Sigmoid colon (tissue), 6 donors: ENCODE measurements at regions not wholly inside any gene's neighbourhood (a gene's known extent, or its start where the extent isn't known, plus 50 kb on each side); places are given as distances from the start of the nearest gene placed in this dataset.

ENCODE experiments used
- DNase-seq: peaks from one replicate; pipeline ENCODE4 v3.0.0-alpha.2; 2019
- H3K27ac ChIP-seq, 4 donors: fragments of 200-600 bp; sonication (generic); one replicate each; pipeline ENCODE4 v1.5.1; 2016 to 2019; ENCODE audit warnings: mild to moderate bottlenecking in 1 of 4
- H3K27me3 ChIP-seq, 3 donors: fragments of 200-600 bp; sonication (generic); one replicate each; pipeline ENCODE4 v1.5.1; 2019; ENCODE audit warnings: mild to moderate bottlenecking in 1 of 3
- H3K36me3 ChIP-seq, 4 donors: fragments of 200-600 bp; sonication (generic); one replicate each; pipeline ENCODE4 v1.5.1; 2016 to 2019
- H3K4me1 ChIP-seq, 4 donors: fragments of 200-600 bp; sonication (generic); one replicate each; pipeline ENCODE4 v1.5.1; 2017 to 2019
- H3K4me3 ChIP-seq, 4 donors: fragments of 200-600 bp; sonication (generic); one replicate each; pipeline ENCODE4 v1.5.1; 2017 to 2019; ENCODE audit warnings: mild to moderate bottlenecking in 2 of 4, moderate library complexity in 1 of 4
- H3K9me3 ChIP-seq, 4 donors: fragments of 200-600 bp in 3 of 4; sonication (generic) in 3 of 4; one replicate each; pipeline versions ENCODE4 v1.5.1 to v1.6.1; 2013 to 2019
- CTCF ChIP-seq, 4 experiments: fragments of 450-650 bp in 3 of 4; fragments of 200-600 bp in 1 of 4; IDR thresholded peaks; one replicate each; pipeline ENCODE4 v1.5.1; 2016 to 2019; ENCODE audit warnings: antibody characterized with exemption in 4 of 4, mild to moderate bottlenecking in 3 of 4, moderate library complexity in 2 of 4
- EP300 ChIP-seq, 4 donors: sonication (generic); formaldehyde crosslinking; IDR thresholded peaks; one replicate each; pipeline ENCODE4 v1.6.1; 2017; ENCODE audit warnings: antibody characterized with exemption in 4 of 4
- POLR2A ChIP-seq, 2 donors: fragments of 450-650 bp; IDR thresholded peaks; one replicate each; pipeline ENCODE4 v1.6.1; 2016; ENCODE audit warnings: antibody characterized with exemption in 2 of 2, mild to moderate bottlenecking in 2 of 2, moderate library complexity in 2 of 2
- POLR2AphosphoS5 ChIP-seq, 4 donors: sonication (generic); formaldehyde crosslinking; IDR thresholded peaks; one replicate each; pipeline ENCODE4 v1.6.1; 2017; ENCODE audit warnings: antibody characterized with exemption in 4 of 4
- WGBS, 2 donors: extraction: QIAGEN DNeasy Blood & Tissue Kit; methylation state at CpG; one replicate each; pipeline ENCODE4 v1.1.7; 2013; 5-methylcytosine and 5-hydroxymethylcytosine counted together
- intact Hi-C: fragments of 100-400 bp; cut with DNase I; formaldehyde crosslinking; loops from one replicate; pipeline ENCODE4 v1.15.1; 2023
- donor health status: healthy with polysubstance abuse.
- donor health status: healthy.

GRCh38 chr14:66300886-66301285 lies 185.3 kb upstream of the CCDC196 start:
- no peak for DNase-seq
- no peaks in the 10 kb centered on the region for H3K9me3 ChIP-seq
- no peak for TF ChIP-seq CTCF (IDR thresholded peaks at IDR 0.05)
- TF ChIP-seq POLR2AphosphoS5 (IDR thresholded peaks at IDR 0.05) = no peak
- no peak for TF ChIP-seq POLR2A (IDR thresholded peaks at IDR 0.05)
- no peak for TF ChIP-seq EP300 (IDR thresholded peaks at IDR 0.05)
- no peaks in the 10 kb centered on the region for H3K27me3 ChIP-seq
- intact Hi-C loops = no loop called here
- H3K27ac ChIP-seq = no peak overlapping the region
- no peaks in the 10 kb centered on the region for H3K4me1 ChIP-seq
- H3K36me3 ChIP-seq = no peaks in the 10 kb centered on the region
- H3K4me3 ChIP-seq = no peak overlapping the region
- 86 to 93% methylated on average over 3 of the region's 3 CpGs for WGBS, 2 donors

- no peak overlapping the region for H3K27ac ChIP-seq
- H3K36me3 ChIP-seq = no peaks in the 10 kb centered on the region
- no peaks in the 10 kb centered on the region for H3K4me1 ChIP-seq
- no peaks in the 10 kb centered on the region for H3K9me3 ChIP-seq
- TF ChIP-seq POLR2AphosphoS5 (IDR thresholded peaks at IDR 0.05) (no peak), CTCF (IDR thresholded peaks at IDR 0.05) (no peak), EP300 (IDR thresholded peaks at IDR 0.05) (no peak)
- H3K27me3 ChIP-seq = no peaks in the 10 kb centered on the region
- intact Hi-C loops = no loop called here
- no peak overlapping the region for H3K4me3 ChIP-seq
- DNase-seq = no peak
These were observed 180.1 kb upstream of the CCDC196 start for GRCh38 chr14:66306101-66306500.

- Histone ChIP-seq H3K4me3 (no peak overlapping the region), H3K4me1 (no peaks in the 10 kb centered on the region), H3K9me3 (no peaks in the 10 kb centered on the region), H3K36me3 (no peaks in the 10 kb centered on the region), H3K27me3 (no peaks in the 10 kb centered on the region), H3K27ac (no peak overlapping the region)
- no peak for DNase-seq
- TF ChIP-seq POLR2AphosphoS5 (IDR thresholded peaks at IDR 0.05) (no peak), POLR2A (IDR thresholded peaks at IDR 0.05) (no peak)
- 72 to 86% methylated on average over 3 of the region's 3 CpGs for WGBS, 2 donors
- intact Hi-C loops = no loop called here
These were observed 175.1 kb upstream of the CCDC196 start for GRCh38 chr14:66311058-66311457.

- no peak for TF ChIP-seq CTCF (IDR thresholded peaks at IDR 0.05)
- no peak for TF ChIP-seq POLR2AphosphoS5 (IDR thresholded peaks at IDR 0.05)
- TF ChIP-seq EP300 (IDR thresholded peaks at IDR 0.05) = no peak
- TF ChIP-seq POLR2A (IDR thresholded peaks at IDR 0.05) = no peak
These were observed 174.2 kb upstream of the CCDC196 start for GRCh38 chr14:66311990-66312389.

DNA sequence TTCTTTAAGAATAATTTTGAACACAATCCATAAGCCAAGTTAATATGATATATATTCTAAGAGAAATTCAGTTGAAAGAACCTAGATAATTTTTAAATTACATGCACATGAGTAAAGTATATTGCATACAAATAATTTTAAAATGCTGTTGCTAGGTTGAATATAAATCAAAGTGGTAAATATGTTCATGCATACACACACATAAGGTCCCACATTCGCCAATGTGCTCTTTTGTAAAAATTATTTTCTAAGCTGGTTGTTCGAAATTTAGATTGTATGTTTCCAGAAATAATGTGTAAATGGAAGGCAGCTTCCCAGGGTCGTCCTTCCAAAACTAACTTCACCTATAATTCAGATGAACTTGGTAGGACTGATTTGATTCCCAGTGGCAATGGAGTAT lies 173.7 kb upstream of the CCDC196 start:
- no peaks in the 10 kb centered on the region for H3K4me1 ChIP-seq
- no peak overlapping the region for H3K4me3 ChIP-seq
- no peak for TF ChIP-seq CTCF (IDR thresholded peaks at IDR 0.05)
- no peak for TF ChIP-seq POLR2AphosphoS5 (IDR thresholded peaks at IDR 0.05)
- TF ChIP-seq POLR2A (IDR thresholded peaks at IDR 0.05) = no peak
- no peak for TF ChIP-seq EP300 (IDR thresholded peaks at IDR 0.05)
- no peak for DNase-seq
- no peaks in the 10 kb centered on the region for H3K9me3 ChIP-seq
- no peaks in the 10 kb centered on the region for H3K27me3 ChIP-seq
- WGBS, 2 donors = 74 to 77% methylated on average over 3 of the region's 3 CpGs
- H3K27ac ChIP-seq = no peak overlapping the region
- H3K36me3 ChIP-seq = no peaks in the 10 kb centered on the region
- intact Hi-C loops = no loop called here

More at GRCh38 chr14:66311990-66312389, 174.2 kb upstream of the CCDC196 start:
- no peaks in the 10 kb centered on the region for H3K4me1 ChIP-seq
- no peak overlapping the region for H3K4me3 ChIP-seq
- WGBS, 2 donors = 79 to 87% methylated on average over 5 of the region's 5 CpGs
- no peaks in the 10 kb centered on the region for H3K9me3 ChIP-seq
- no peaks in the 10 kb centered on the region for H3K27me3 ChIP-seq
- no peak for DNase-seq
- H3K27ac ChIP-seq = no peak overlapping the region
- H3K36me3 ChIP-seq = no peaks in the 10 kb centered on the region
- intact Hi-C loops = no loop called here
